Neural progenitor cell (in vitro differentiated cells): ENCODE measurements at regions not wholly inside any gene's neighbourhood (a gene's known extent, or its start where the extent isn't known, plus 50 kb on each side); places are given as distances from the start of the nearest gene placed in this dataset.

Experiments
- DNase-seq: peaks from one replicate; pipeline ENCODE4 v3.0.0-alpha.2; 2016; ENCODE audit warnings: low spot score
- H2AFZ ChIP-seq: fragments of 200-600 bp; sonication (generic); replicated peaks from 2 replicates; pipeline ENCODE4 v1.6.1; 2016; ENCODE audit warnings: antibody characterized with exemption
- H3F3A ChIP-seq: fragments of 200-600 bp; sonication (generic); 2 replicates; pipeline ENCODE4 v1.6.1; 2016; ENCODE audit warnings: antibody characterized with exemption, low read depth
- H3K27ac ChIP-seq: fragments of 200-600 bp; sonication (generic); 2 replicates; pipeline ENCODE4 v1.5.1; 2016; ENCODE audit warnings: mild to moderate bottlenecking
- H3K27me3 ChIP-seq: fragments of 200-600 bp; sonication (generic); 2 replicates; pipeline ENCODE4 v1.6.1; 2016; ENCODE audit warnings: mild to moderate bottlenecking, moderate library complexity
- H3K36me3 ChIP-seq: fragments of 200-600 bp; sonication (generic); 2 replicates; pipeline ENCODE4 v1.5.1; 2016
- H3K4me1 ChIP-seq: fragments of 200-600 bp; sonication (generic); 2 replicates; pipeline ENCODE4 v1.6.1; 2016; ENCODE audit warnings: mixed run types
- H3K4me2 ChIP-seq: fragments of 200-600 bp; sonication (generic); 2 replicates; pipeline ENCODE4 v1.6.1; 2016
- H3K4me3 ChIP-seq: fragments of 200-600 bp; sonication (generic); 2 replicates; pipeline ENCODE4 v1.5.1; 2016
- H3K79me2 ChIP-seq: fragments of 200-600 bp; sonication (generic); 2 replicates; pipeline ENCODE4 v1.6.1; 2016; ENCODE audit warnings: low read depth
- H3K9ac ChIP-seq: fragments of 200-600 bp; sonication (generic); 2 replicates; pipeline ENCODE4 v1.6.1; 2016
- H3K9me3 ChIP-seq: fragments of 200-600 bp; sonication (generic); 2 replicates; pipeline ENCODE4 v1.5.1; 2016; ENCODE audit warnings: low read depth
- H4K20me1 ChIP-seq: fragments of 200-600 bp; sonication (generic); 2 replicates; pipeline ENCODE4 v1.6.1; 2016; ENCODE audit warnings: low read depth
- H3K27ac Mint-ChIP-seq: 3 replicates; pipeline ENCODE4 v1.8.0; 2021; ENCODE audit warnings: mixed read lengths
- H3K27me3 Mint-ChIP-seq: 2 replicates; pipeline ENCODE4 v1.8.0; 2022; ENCODE audit warnings: low read depth, mild to moderate bottlenecking, inconsistent platforms, moderate library complexity, mixed read lengths; ENCODE audit not compliant: insufficient read depth
- H3K36me3 Mint-ChIP-seq: 3 replicates; pipeline ENCODE4 v1.8.0; 2021; ENCODE audit warnings: mixed read lengths
- H3K4me1 Mint-ChIP-seq: 3 replicates; pipeline ENCODE4 v1.8.0; 2021; ENCODE audit warnings: mixed read lengths
- H3K4me3 Mint-ChIP-seq: 3 replicates; pipeline ENCODE4 v1.8.0; 2021; ENCODE audit warnings: mild to moderate bottlenecking, moderate library complexity, mixed read lengths
- H3K9me3 Mint-ChIP-seq: 3 replicates; pipeline ENCODE4 v1.8.0; 2020; ENCODE audit warnings: mixed read lengths
- CTCF ChIP-seq: fragments of 200-600 bp; sonication (generic); IDR thresholded peaks from 2 replicates; pipeline ENCODE4 v1.5.1; 2017; ENCODE audit warnings: antibody characterized with exemption, mild to moderate bottlenecking
- EZH2 ChIP-seq: fragments of 200-600 bp; sonication (generic); IDR thresholded peaks from 2 replicates; pipeline ENCODE4 v1.6.1; 2017; ENCODE audit warnings: antibody characterized with exemption, mild to moderate bottlenecking, moderate library complexity
- EZH2phosphoT487 ChIP-seq: fragments of 200-600 bp; sonication (generic); IDR thresholded peaks from 2 replicates; pipeline ENCODE4 v1.6.1; 2017; ENCODE audit warnings: antibody characterized with exemption

- Mint-ChIP-seq H3K9me3 (peaks cover 2% of the 10 kb centered on the region), H3K27me3 (peaks cover 3% of the 10 kb centered on the region), H3K27ac (no peak overlapping the region), H3K36me3 (no peaks in the 10 kb centered on the region), H3K4me1 (peaks cover 5% of the 10 kb centered on the region), H3K4me3 (no peak overlapping the region)
- H3K79me2 ChIP-seq = no peaks in the 10 kb centered on the region
- no peak overlapping the region for H3K27ac ChIP-seq
- H3K4me3 ChIP-seq = no peak overlapping the region
- no peak overlapping the region for H3K9ac ChIP-seq
- no peaks in the 10 kb centered on the region for H3K9me3 ChIP-seq
- H2AFZ ChIP-seq = no peak overlapping the region
- no peaks in the 10 kb centered on the region for H3F3A ChIP-seq
- H3K27me3 ChIP-seq = no peaks in the 10 kb centered on the region
- H3K4me2 ChIP-seq = no peak overlapping the region
- H3K36me3 ChIP-seq = no peaks in the 10 kb centered on the region
- no peaks in the 10 kb centered on the region for H4K20me1 ChIP-seq
- H3K4me1 ChIP-seq = peaks cover 12% of the 10 kb centered on the region
- no peak for DNase-seq
- no peak for TF ChIP-seq CTCF
- TF ChIP-seq EZH2phosphoT487 = no peak
- TF ChIP-seq EZH2 = no peak
Measured at GRCh38 chr5:38105801-38106200, 152.6 kb upstream of the EGFLAM start.

GRCh38 chr5:38105231-38105570 lies 153.2 kb upstream of the EGFLAM start:
- Mint-ChIP-seq H3K4me1 (peaks cover 5% of the 10 kb centered on the region), H3K9me3 (peaks cover 2% of the 10 kb centered on the region), H3K27ac (no peak overlapping the region), H3K4me3 (no peak overlapping the region), H3K27me3 (peaks cover 3% of the 10 kb centered on the region), H3K36me3 (no peaks in the 10 kb centered on the region)
- no peaks in the 10 kb centered on the region for H3K36me3 ChIP-seq
- no peak overlapping the region for H3K4me2 ChIP-seq
- no peaks in the 10 kb centered on the region for H3F3A ChIP-seq
- no peaks in the 10 kb centered on the region for H3K9me3 ChIP-seq
- H3K4me1 ChIP-seq = peaks cover 12% of the 10 kb centered on the region
- TF ChIP-seq EZH2phosphoT487 = no peak
- no peak for TF ChIP-seq EZH2
- no peak for TF ChIP-seq CTCF
- no peak overlapping the region for H2AFZ ChIP-seq
- H4K20me1 ChIP-seq = no peaks in the 10 kb centered on the region
- H3K79me2 ChIP-seq = no peaks in the 10 kb centered on the region
- no peaks in the 10 kb centered on the region for H3K27me3 ChIP-seq
- H3K9ac ChIP-seq = no peak overlapping the region
- no peak for DNase-seq
- no peak overlapping the region for H3K4me3 ChIP-seq
- H3K27ac ChIP-seq = no peak overlapping the region

GRCh38 chr5:38104497-38105230 lies 153.7 kb upstream of the EGFLAM start:
- H3K27ac ChIP-seq = no peak overlapping the region
- peak; percentile 55 for DNase-seq
- no peak overlapping the region for H3K4me3 Mint-ChIP-seq

GRCh38 chr5:38101897-38102296 lies 156.5 kb upstream of the EGFLAM start:
- H3K9ac ChIP-seq = no peak overlapping the region
- no peaks in the 10 kb centered on the region for H3K27me3 ChIP-seq
- no peaks in the 10 kb centered on the region for H3K79me2 ChIP-seq
- no peaks in the 10 kb centered on the region for H4K20me1 ChIP-seq
- no peak overlapping the region for H3K4me2 ChIP-seq
- no peaks in the 10 kb centered on the region for H3K9me3 ChIP-seq
- no peak for DNase-seq
- Mint-ChIP-seq H3K36me3 (no peaks in the 10 kb centered on the region), H3K4me1 (peaks cover 5% of the 10 kb centered on the region), H3K4me3 (no peak overlapping the region), H3K27ac (no peak overlapping the region), H3K9me3 (peaks cover 2% of the 10 kb centered on the region), H3K27me3 (peaks cover 3% of the 10 kb centered on the region)
- peaks cover 12% of the 10 kb centered on the region for H3K4me1 ChIP-seq
- H3F3A ChIP-seq = no peaks in the 10 kb centered on the region
- H3K36me3 ChIP-seq = no peaks in the 10 kb centered on the region
- no peak overlapping the region for H3K27ac ChIP-seq
- TF ChIP-seq EZH2phosphoT487 (no peak), CTCF (no peak), EZH2 (no peak)
- no peak overlapping the region for H2AFZ ChIP-seq
- H3K4me3 ChIP-seq = no peak overlapping the region

More at GRCh38 chr5:38104497-38105230, 153.7 kb upstream of the EGFLAM start:
- no peak overlapping the region for H2AFZ ChIP-seq
- no peaks in the 10 kb centered on the region for H3K36me3 ChIP-seq
- Mint-ChIP-seq H3K36me3 (no peaks in the 10 kb centered on the region), H3K9me3 (peaks cover 2% of the 10 kb centered on the region), H3K27me3 (peaks cover 3% of the 10 kb centered on the region), H3K27ac (no peak overlapping the region), H3K4me1 (peaks cover 5% of the 10 kb centered on the region)
- H3K79me2 ChIP-seq = no peaks in the 10 kb centered on the region
- H3F3A ChIP-seq = no peaks in the 10 kb centered on the region
- peaks cover 12% of the 10 kb centered on the region for H3K4me1 ChIP-seq
- H3K27me3 ChIP-seq = no peaks in the 10 kb centered on the region
- TF ChIP-seq EZH2phosphoT487 (no peak), EZH2 (no peak)
- no peak overlapping the region for H3K4me3 ChIP-seq
- no peaks in the 10 kb centered on the region for H3K9me3 ChIP-seq
- H3K9ac ChIP-seq = no peak overlapping the region
- no peak overlapping the region for H3K4me2 ChIP-seq
- H4K20me1 ChIP-seq = no peaks in the 10 kb centered on the region
